ENCODE measurements at regions not wholly inside any gene's neighbourhood (a gene's known extent, or its start where the extent isn't known, plus 50 kb on each side); places are given as distances from the start of the nearest gene placed in this dataset.

- H3K27me3 ChIP-seq (ENCODE audit: control insufficient read depth, insufficient read depth, low read length) = no peaks in the 10 kb centered on the region
- H3K4me1 ChIP-seq (ENCODE audit: control insufficient read depth, extremely low read depth, insufficient read depth, low read length) = no peaks in the 10 kb centered on the region
- H2AFZ ChIP-seq (ENCODE audit: low read length) = no peak overlapping the region
- H3K9me3 ChIP-seq (ENCODE audit: control insufficient read depth, insufficient read depth, low read depth, low read length) = no peaks in the 10 kb centered on the region
- H3K4me2 ChIP-seq (ENCODE audit: extremely low read depth, insufficient read depth, low read length) = no peak overlapping the region
- H3K27ac ChIP-seq (ENCODE audit: insufficient read depth, low read length) = no peak overlapping the region
- no peaks in the 10 kb centered on the region for H3K79me2 ChIP-seq (ENCODE audit: control insufficient read depth, insufficient read depth, low read length)
- H3K9ac ChIP-seq (ENCODE audit: insufficient read depth, low read length) = no peak overlapping the region
- H3K36me3 ChIP-seq (ENCODE audit: control insufficient read depth, insufficient read depth, low read length) = no peaks in the 10 kb centered on the region
- no peak for DNase-seq (ENCODE audit: low read depth in 2 of 2)
- no peak overlapping the region for H3K4me3 ChIP-seq (replicated peaks in 1 of 4; ENCODE audit: control extremely low read depth in 1 of 4, insufficient read depth in 1 of 4, low read depth in 3 of 4, low read length in 4 of 4)
- no peaks in the 10 kb centered on the region for H4K20me1 ChIP-seq (ENCODE audit: control insufficient read depth, extremely low read depth, insufficient read depth, low read length)
- no peak for TF ChIP-seq EZH2 (IDR thresholded peaks at IDR 0.05; ENCODE audit: low read length, missing control alignments)
- TF ChIP-seq CTCF (conservative IDR thresholded peaks at IDR 0.05 in 1 of 2, IDR thresholded peaks at IDR 0.05 in 1 of 2; ENCODE audit: low read depth in 1 of 2, low read length in 2 of 2) = no peak
Measured at GRCh38 chr11:11740836-11741235, 100.9 kb upstream of the USP47 start.

DNA sequence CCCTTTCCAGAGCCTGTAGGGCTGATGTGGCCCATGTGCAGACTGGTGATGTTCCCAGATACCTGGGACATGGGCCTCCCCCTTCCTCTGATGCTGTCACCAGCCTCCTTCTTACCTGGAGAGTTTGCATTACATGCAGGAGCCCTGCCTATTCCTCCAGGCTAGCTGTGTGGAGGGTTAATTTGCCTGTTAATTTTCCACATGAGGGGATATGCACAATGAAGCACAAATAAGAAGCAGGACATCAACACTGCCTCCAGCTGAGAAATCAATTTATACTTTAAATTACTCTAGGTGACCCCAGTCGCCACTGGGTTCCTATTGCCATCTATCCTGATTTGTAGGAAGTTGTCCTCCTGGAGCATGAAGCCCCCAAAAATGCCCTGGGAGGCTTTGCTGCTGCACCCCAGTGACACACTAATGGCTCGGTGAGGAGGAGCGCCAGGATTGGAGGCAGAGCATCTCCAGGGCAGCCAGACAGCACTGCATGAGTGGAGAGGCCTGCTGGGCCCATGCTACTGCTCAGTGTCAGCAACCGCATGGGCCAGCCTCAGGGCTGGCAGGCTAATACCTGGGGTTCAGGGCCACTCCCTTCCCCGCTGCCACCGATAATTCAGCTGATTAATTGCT lies 101.6 kb upstream of the USP47 start:
- no peak overlapping the region for H3K27ac ChIP-seq (ENCODE audit: insufficient read depth, low read length)
- H2AFZ ChIP-seq (ENCODE audit: low read length) = no peak overlapping the region
- no peaks in the 10 kb centered on the region for H3K36me3 ChIP-seq (ENCODE audit: control insufficient read depth, insufficient read depth, low read length)
- H3K9me3 ChIP-seq (ENCODE audit: control insufficient read depth, insufficient read depth, low read depth, low read length) = no peaks in the 10 kb centered on the region
- DNase-seq (ENCODE audit: low read depth in 2 of 2) = no peak
- TF ChIP-seq CTCF (conservative IDR thresholded peaks at IDR 0.05 in 1 of 2, IDR thresholded peaks at IDR 0.05 in 1 of 2; ENCODE audit: low read depth in 1 of 2, low read length in 2 of 2) (no peak), EZH2 (IDR thresholded peaks at IDR 0.05; ENCODE audit: low read length, missing control alignments) (no peak)
- H3K4me3 ChIP-seq (replicated peaks in 1 of 4; ENCODE audit: control extremely low read depth in 1 of 4, insufficient read depth in 1 of 4, low read depth in 3 of 4, low read length in 4 of 4) = no peak overlapping the region
- H3K27me3 ChIP-seq (ENCODE audit: control insufficient read depth, insufficient read depth, low read length) = no peaks in the 10 kb centered on the region
- no peaks in the 10 kb centered on the region for H3K4me1 ChIP-seq (ENCODE audit: control insufficient read depth, extremely low read depth, insufficient read depth, low read length)
- no peaks in the 10 kb centered on the region for H3K79me2 ChIP-seq (ENCODE audit: control insufficient read depth, insufficient read depth, low read length)
- H3K4me2 ChIP-seq (ENCODE audit: extremely low read depth, insufficient read depth, low read length) = no peak overlapping the region
- no peak overlapping the region for H3K9ac ChIP-seq (ENCODE audit: insufficient read depth, low read length)
- no peaks in the 10 kb centered on the region for H4K20me1 ChIP-seq (ENCODE audit: control insufficient read depth, extremely low read depth, insufficient read depth, low read length)

DNA sequence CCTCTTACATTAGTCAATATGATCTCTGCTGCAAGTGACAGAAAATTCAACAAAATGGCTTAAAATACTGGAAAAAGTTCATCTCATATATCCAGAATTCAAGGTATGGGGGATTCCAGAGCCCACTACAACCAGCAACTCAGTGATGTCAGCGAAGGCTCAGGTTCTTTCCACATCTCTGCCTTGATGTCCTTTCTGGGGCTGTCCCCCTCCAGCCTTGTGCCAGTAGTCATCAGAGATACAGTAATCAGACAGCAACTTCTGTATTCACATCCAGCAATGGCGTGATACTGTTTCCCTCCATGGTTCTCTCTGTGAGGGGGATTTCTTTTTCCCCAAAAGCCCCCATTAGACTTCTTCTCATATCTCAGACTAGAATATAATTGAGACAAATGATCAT lies 103.4 kb upstream of the USP47 start:
- no peak for DNase-seq (ENCODE audit: low read depth in 2 of 2)
- H3K27me3 ChIP-seq (ENCODE audit: control insufficient read depth, insufficient read depth, low read length) = no peaks in the 10 kb centered on the region
- H2AFZ ChIP-seq (ENCODE audit: low read length) = no peak overlapping the region
- H3K9me3 ChIP-seq (ENCODE audit: control insufficient read depth, insufficient read depth, low read depth, low read length) = no peaks in the 10 kb centered on the region
- H3K9ac ChIP-seq (ENCODE audit: insufficient read depth, low read length) = no peak overlapping the region
- no peak overlapping the region for H3K4me3 ChIP-seq (replicated peaks in 1 of 4; ENCODE audit: control extremely low read depth in 1 of 4, insufficient read depth in 1 of 4, low read depth in 3 of 4, low read length in 4 of 4)
- TF ChIP-seq CTCF (conservative IDR thresholded peaks at IDR 0.05 in 1 of 2, IDR thresholded peaks at IDR 0.05 in 1 of 2; ENCODE audit: low read depth in 1 of 2, low read length in 2 of 2) = no peak
- no peak for TF ChIP-seq EZH2 (IDR thresholded peaks at IDR 0.05; ENCODE audit: low read length, missing control alignments)
- H3K79me2 ChIP-seq (ENCODE audit: control insufficient read depth, insufficient read depth, low read length) = no peaks in the 10 kb centered on the region
- H3K36me3 ChIP-seq (ENCODE audit: control insufficient read depth, insufficient read depth, low read length) = no peaks in the 10 kb centered on the region
- no peak overlapping the region for H3K27ac ChIP-seq (ENCODE audit: insufficient read depth, low read length)
- H3K4me2 ChIP-seq (ENCODE audit: extremely low read depth, insufficient read depth, low read length) = no peak overlapping the region
- H3K4me1 ChIP-seq (ENCODE audit: control insufficient read depth, extremely low read depth, insufficient read depth, low read length) = no peaks in the 10 kb centered on the region
- H4K20me1 ChIP-seq (ENCODE audit: control insufficient read depth, extremely low read depth, insufficient read depth, low read length) = no peaks in the 10 kb centered on the region

All from fibroblast of lung (primary cell).